Peyer's patch (tissue), 4 donors: ENCODE measurements at regions not wholly inside any gene's neighbourhood (a gene's known extent, or its start where the extent isn't known, plus 50 kb on each side); places are given as distances from the start of the nearest gene placed in this dataset.

Source experiments
- POLR2A ChIP-seq, 2 donors: fragments of 450-650 bp; IDR thresholded peaks; one replicate each; pipeline ENCODE4 v1.5.1; 2017; ENCODE audit warnings: antibody characterized with exemption in 2 of 2, mild to moderate bottlenecking in 2 of 2, moderate library complexity in 2 of 2
- TF ChIP-seq, protein P1 (sequence below), 6 experiments: fragments of 450-650 bp in 4 of 6; fragments of 200-600 bp in 2 of 6; sonication (generic) in 1 of 6; IDR thresholded peaks; one replicate each; pipeline ENCODE4 v1.5.1; 2017 to 2019; ENCODE audit warnings: antibody characterized with exemption in 6 of 6, mild to moderate bottlenecking in 3 of 6, moderate library complexity in 1 of 6

DNA sequence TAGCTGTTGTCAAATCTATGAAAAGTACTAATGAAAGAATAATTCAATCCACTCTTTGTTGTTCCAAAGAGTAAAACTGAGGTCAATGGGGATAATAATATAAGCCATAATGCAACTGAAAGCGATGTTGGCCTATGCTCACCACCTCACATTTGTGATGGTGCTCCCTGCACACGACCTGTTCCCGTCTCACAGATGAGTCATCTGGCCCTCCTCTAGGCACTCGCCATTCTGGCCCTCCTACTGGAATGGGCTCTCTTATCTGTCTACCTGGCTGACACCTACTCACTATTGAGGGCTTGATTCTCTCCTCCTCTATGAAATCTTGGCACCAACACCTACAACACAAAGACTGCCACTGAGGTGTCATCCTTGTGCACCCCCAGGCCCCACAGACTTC is 585.9 kb upstream of the ID2 start:
- TF ChIP-seq, protein P1, sequence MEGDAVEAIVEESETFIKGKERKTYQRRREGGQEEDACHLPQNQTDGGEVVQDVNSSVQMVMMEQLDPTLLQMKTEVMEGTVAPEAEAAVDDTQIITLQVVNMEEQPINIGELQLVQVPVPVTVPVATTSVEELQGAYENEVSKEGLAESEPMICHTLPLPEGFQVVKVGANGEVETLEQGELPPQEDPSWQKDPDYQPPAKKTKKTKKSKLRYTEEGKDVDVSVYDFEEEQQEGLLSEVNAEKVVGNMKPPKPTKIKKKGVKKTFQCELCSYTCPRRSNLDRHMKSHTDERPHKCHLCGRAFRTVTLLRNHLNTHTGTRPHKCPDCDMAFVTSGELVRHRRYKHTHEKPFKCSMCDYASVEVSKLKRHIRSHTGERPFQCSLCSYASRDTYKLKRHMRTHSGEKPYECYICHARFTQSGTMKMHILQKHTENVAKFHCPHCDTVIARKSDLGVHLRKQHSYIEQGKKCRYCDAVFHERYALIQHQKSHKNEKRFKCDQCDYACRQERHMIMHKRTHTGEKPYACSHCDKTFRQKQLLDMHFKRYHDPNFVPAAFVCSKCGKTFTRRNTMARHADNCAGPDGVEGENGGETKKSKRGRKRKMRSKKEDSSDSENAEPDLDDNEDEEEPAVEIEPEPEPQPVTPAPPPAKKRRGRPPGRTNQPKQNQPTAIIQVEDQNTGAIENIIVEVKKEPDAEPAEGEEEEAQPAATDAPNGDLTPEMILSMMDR (IDR thresholded peaks at IDR 0.05): no peak
- no peak for TF ChIP-seq POLR2A (IDR thresholded peaks at IDR 0.05)
